GM06990 (cell line): ENCODE measurements at regions not wholly inside any gene's neighbourhood (a gene's known extent, or its start where the extent isn't known, plus 50 kb on each side); places are given as distances from the start of the nearest gene placed in this dataset.

Source experiments
- DNase-seq: peaks from one replicate; pipeline ENCODE4 v3.0.0-alpha.2; 2011; ENCODE audit not compliant: insufficient read length; ENCODE audit errors: extremely low read depth
- H3K27me3 ChIP-seq: replicated peaks from 2 replicates; pipeline ENCODE4 v1.6.0; 2011; ENCODE audit warnings: low read length; ENCODE audit not compliant: control insufficient read depth, insufficient read depth
- H3K36me3 ChIP-seq: 2 replicates; pipeline ENCODE4 v1.5.1; 2011; ENCODE audit warnings: low read length; ENCODE audit not compliant: control insufficient read depth, insufficient read depth
- H3K4me3 ChIP-seq: replicated peaks from 2 replicates; pipeline ENCODE4 v1.5.1; 2011; ENCODE audit warnings: low read depth, mild to moderate bottlenecking, control low read depth, low read length
- TF ChIP-seq, protein P1 (sequence below): IDR thresholded peaks from 2 replicates; pipeline ENCODE4 v1.5.1; 2011; ENCODE audit warnings: low read length, control low read depth, mild to moderate bottlenecking, inconsistent platforms; ENCODE audit not compliant: insufficient read depth, poor library complexity, severe bottlenecking

DNA sequence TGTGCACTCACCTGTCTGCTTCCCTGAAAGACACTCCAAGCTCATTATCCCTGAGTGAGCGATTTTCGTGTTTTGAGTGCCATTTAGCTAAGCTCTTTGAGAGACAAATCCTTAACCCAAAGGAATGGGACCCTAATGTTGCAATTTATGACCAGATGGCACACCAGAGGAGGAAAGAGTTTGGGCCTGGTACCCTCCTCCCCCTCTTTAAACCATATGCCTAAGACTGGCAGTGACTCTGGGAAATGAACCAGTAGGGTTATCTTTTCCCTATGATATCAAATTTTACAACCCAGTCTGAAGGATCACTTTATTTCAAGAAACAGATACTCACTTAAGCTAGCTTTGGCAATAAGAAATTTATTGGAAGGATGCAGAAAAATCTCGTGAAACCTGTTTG, 550.4 kb downstream of the TOX3 start:
- DNase-seq, result no peak
- TF ChIP-seq, protein P1, sequence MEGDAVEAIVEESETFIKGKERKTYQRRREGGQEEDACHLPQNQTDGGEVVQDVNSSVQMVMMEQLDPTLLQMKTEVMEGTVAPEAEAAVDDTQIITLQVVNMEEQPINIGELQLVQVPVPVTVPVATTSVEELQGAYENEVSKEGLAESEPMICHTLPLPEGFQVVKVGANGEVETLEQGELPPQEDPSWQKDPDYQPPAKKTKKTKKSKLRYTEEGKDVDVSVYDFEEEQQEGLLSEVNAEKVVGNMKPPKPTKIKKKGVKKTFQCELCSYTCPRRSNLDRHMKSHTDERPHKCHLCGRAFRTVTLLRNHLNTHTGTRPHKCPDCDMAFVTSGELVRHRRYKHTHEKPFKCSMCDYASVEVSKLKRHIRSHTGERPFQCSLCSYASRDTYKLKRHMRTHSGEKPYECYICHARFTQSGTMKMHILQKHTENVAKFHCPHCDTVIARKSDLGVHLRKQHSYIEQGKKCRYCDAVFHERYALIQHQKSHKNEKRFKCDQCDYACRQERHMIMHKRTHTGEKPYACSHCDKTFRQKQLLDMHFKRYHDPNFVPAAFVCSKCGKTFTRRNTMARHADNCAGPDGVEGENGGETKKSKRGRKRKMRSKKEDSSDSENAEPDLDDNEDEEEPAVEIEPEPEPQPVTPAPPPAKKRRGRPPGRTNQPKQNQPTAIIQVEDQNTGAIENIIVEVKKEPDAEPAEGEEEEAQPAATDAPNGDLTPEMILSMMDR, result no peak
- Histone ChIP-seq H3K36me3 (no peaks in the 10 kb centered on the region), H3K4me3 (no peak overlapping the region), H3K27me3 (no peaks in the 10 kb centered on the region)

DNA sequence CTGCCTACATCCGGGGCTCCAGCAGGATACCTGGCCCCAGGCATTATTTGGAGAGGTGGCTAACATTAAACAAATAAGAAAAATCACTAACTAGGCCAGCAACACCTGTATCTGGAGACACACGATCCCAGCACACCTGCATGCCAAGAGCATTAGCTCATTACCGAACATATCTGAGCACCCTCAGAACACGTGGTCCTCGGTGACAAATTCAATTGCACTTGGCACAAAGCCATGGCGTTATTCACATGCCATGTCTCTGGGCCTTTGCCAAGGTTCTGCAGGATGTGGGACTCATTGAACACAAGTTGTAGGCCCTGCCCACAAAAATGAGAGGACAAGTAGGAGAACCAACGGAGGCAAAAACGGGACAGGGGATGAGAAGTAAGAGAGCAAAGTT, 552.3 kb downstream of the TOX3 start:
- H3K4me3 ChIP-seq, result no peak overlapping the region
- DNase-seq, result no peak
- H3K27me3 ChIP-seq, result no peaks in the 10 kb centered on the region
- H3K36me3 ChIP-seq, result no peaks in the 10 kb centered on the region
- TF ChIP-seq, protein P1, result no peak

- DNase-seq, result no peak
Measured at GRCh38 chr16:51989637-51990230, 557.2 kb downstream of the TOX3 start.

GRCh38 chr16:51988977-51989376, 558.0 kb downstream of the TOX3 start:
- TF ChIP-seq, protein P1, result no peak
- no peak for DNase-seq
- no peaks in the 10 kb centered on the region for H3K36me3 ChIP-seq
- no peak overlapping the region for H3K4me3 ChIP-seq
- no peaks in the 10 kb centered on the region for H3K27me3 ChIP-seq

More at GRCh38 chr16:51989637-51990230, 557.2 kb downstream of the TOX3 start:
- TF ChIP-seq, protein P1, result no peak
- Histone ChIP-seq H3K27me3 (no peaks in the 10 kb centered on the region), H3K4me3 (no peak overlapping the region), H3K36me3 (no peaks in the 10 kb centered on the region)

DNA sequence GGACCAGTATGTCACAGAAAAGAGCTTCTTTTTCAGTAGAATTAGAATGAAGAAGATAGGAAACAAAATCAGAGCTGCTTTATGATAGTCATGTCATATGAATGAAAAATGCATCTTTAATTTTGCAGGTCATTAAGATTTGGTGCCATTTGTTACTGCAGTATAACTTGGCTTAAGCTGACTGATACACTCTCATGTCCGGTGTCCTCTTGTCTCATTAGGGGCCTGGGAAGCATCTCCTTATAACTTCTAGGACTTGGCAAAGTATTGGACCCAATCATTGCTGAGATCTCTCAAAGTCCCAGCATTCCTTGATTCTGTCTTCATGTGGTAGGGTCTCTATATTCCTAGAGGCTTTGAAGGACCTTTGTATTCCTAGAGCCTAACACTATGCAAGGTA, 559.4 kb downstream of the TOX3 start:
- TF ChIP-seq, protein P1, result no peak
- no peaks in the 10 kb centered on the region for H3K27me3 ChIP-seq
- no peak overlapping the region for H3K4me3 ChIP-seq
- DNase-seq, result no peak
- H3K36me3 ChIP-seq, result no peaks in the 10 kb centered on the region

GRCh38 chr16:51986717-51987116, 560.2 kb downstream of the TOX3 start:
- H3K27me3 ChIP-seq, result no peaks in the 10 kb centered on the region
- DNase-seq, result no peak
- TF ChIP-seq, protein P1, result no peak
- H3K36me3 ChIP-seq, result no peaks in the 10 kb centered on the region
- H3K4me3 ChIP-seq, result no peak overlapping the region
